GM23248 (cell line): ENCODE measurements at regions not wholly inside any gene's neighbourhood (a gene's known extent, or its start where the extent isn't known, plus 50 kb on each side); places are given as distances from the start of the nearest gene placed in this dataset.

Experiments used
- EZH2 ChIP-seq: fragments of 200-600 bp; sonication (generic); IDR thresholded peaks from 2 replicates; pipeline ENCODE4 v1.6.1; 2018; ENCODE audit warnings: antibody characterized with exemption, mild to moderate bottlenecking; ENCODE audit not compliant: insufficient read depth, poor library complexity, severe bottlenecking
- EZH2phosphoT487 ChIP-seq: fragments of 200-600 bp; sonication (generic); IDR thresholded peaks from 2 replicates; pipeline ENCODE4 v1.6.1; 2018; ENCODE audit warnings: antibody characterized with exemption, moderate library complexity, mild to moderate bottlenecking, low read depth; ENCODE audit not compliant: insufficient read depth

DNA sequence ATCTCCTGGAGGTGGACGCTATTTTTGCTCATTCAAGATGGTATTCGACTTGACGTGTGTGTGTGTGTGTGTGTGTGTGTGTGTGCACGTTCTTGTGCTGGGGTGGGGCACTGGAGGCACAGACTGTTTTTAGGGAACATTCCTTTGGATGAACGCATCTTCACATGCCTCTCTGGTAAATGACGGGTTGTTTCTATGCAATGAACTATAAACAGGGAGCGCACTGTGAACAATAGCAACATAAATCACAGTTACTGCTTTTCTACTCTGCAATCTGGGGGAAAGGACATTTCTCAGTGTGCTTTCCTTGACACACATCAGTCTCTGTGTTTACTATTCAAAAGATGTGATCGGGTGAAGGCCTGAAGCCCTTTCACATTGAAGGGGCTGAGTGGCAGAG, 120.1 kb upstream of the PITRM1 start:
- TF ChIP-seq EZH2 (no peak), EZH2phosphoT487 (no peak)
